Upper lobe of right lung (tissue), 1 donor: ENCODE measurements at regions not wholly inside any gene's neighbourhood (a gene's known extent, or its start where the extent isn't known, plus 50 kb on each side); places are given as distances from the start of the nearest gene placed in this dataset.

Source experiments
- ATAC-seq: fragments of 200-7000 bp; cut with Tn5 transposase; one replicate; pipeline ENCODE4 v1.9.1; 2020; ENCODE audit warnings: mild to moderate bottlenecking, moderate library complexity
- DNase-seq: peaks from one replicate; pipeline ENCODE4 v3.0.0-alpha.2; 2020
- H3K27ac ChIP-seq: fragments of 200-600 bp; one replicate; pipeline ENCODE4 v1.8.0; 2022
- H3K27me3 ChIP-seq: fragments of 200-600 bp; one replicate; pipeline ENCODE4 v1.8.0; 2022; ENCODE audit warnings: mild to moderate bottlenecking
- H3K36me3 ChIP-seq: fragments of 200-600 bp; one replicate; pipeline ENCODE4 v1.8.0; 2022
- H3K4me1 ChIP-seq: fragments of 200-600 bp; one replicate; pipeline ENCODE4 v1.8.0; 2022
- H3K4me3 ChIP-seq: fragments of 200-600 bp; one replicate; pipeline ENCODE4 v1.8.0; 2022; ENCODE audit warnings: mild to moderate bottlenecking
- H3K9me3 ChIP-seq: fragments of 200-600 bp; one replicate; pipeline ENCODE4 v1.8.0; 2022
- CTCF ChIP-seq: fragments of 200-600 bp; IDR thresholded peaks from one replicate; pipeline ENCODE4 v1.8.0; 2022; ENCODE audit warnings: antibody characterized with exemption
- intact Hi-C: fragments of 100-400 bp; cut with DNase I; formaldehyde crosslinking; loops from one replicate; pipeline ENCODE4 v1.11.0; 2022
- donor health status: DM: no; HTN: yes; CAD: no; lungs with severe emphysema.

GRCh38 chr5:145295236-145295835 lies 539.8 kb downstream of the PRELID2 start:
- Histone ChIP-seq H3K4me3 (no peak overlapping the region), H3K9me3 (no peaks in the 10 kb centered on the region), H3K4me1 (no peaks in the 10 kb centered on the region), H3K36me3 (no peaks in the 10 kb centered on the region), H3K27ac (no peak overlapping the region), H3K27me3 (no peaks in the 10 kb centered on the region)
- no peak for ATAC-seq
- intact Hi-C loops, result no loop called here
- no peak for DNase-seq
- no peak for TF ChIP-seq CTCF

GRCh38 chr5:145294331-145294730 lies 540.8 kb downstream of the PRELID2 start:
- DNase-seq (no peak), ATAC-seq (no peak)

DNA sequence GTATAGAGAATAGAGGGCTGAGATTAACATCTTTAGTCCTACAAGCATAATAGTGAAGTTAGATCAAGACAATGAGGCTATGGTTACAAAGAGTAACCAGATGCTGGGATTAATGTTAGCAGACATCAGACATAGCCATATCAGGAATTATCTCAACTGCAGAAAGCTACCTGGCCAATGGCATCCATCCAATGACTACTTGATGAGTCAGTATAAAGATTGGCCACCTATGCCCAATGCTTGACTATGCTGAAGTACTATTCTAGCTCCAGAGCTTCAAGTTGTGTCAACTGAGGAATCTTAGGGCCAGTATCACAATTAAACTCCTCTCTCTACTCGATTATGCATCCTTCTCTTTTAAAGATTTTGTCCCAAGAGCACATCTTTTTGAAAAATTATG lies 541.4 kb downstream of the PRELID2 start:
- Histone ChIP-seq H3K27ac (no peak overlapping the region), H3K27me3 (no peaks in the 10 kb centered on the region), H3K36me3 (no peaks in the 10 kb centered on the region), H3K9me3 (no peaks in the 10 kb centered on the region), H3K4me3 (no peak overlapping the region), H3K4me1 (no peaks in the 10 kb centered on the region)
- TF ChIP-seq CTCF, result no peak
- intact Hi-C loops, result no loop called here
- ATAC-seq (no peak), DNase-seq (no peak)

More at GRCh38 chr5:145294331-145294730, 540.8 kb downstream of the PRELID2 start:
- Histone ChIP-seq H3K36me3 (no peaks in the 10 kb centered on the region), H3K4me1 (no peaks in the 10 kb centered on the region), H3K9me3 (no peaks in the 10 kb centered on the region), H3K4me3 (no peak overlapping the region), H3K27ac (no peak overlapping the region), H3K27me3 (no peaks in the 10 kb centered on the region)
- intact Hi-C loops, result no loop called here
- TF ChIP-seq CTCF, result no peak

DNA sequence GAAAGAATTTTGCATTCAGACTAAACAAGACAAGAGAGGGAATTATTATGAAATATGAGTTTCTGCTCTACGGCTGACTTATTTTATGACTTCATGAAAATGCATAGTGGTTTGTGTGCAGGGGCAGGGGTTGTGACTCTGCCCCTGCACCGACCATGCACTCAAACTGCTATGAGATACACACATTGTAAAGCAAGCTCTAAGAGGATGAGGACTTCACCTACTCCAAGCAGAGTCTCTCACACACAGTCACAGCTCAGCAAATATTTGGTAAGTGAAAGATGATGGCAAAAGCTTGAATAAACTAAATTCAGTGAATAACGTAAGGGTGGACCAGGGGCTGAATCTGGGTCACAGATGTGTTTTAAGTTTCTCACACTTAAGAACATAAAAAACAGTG lies 542.9 kb downstream of the PRELID2 start:
- no peak for TF ChIP-seq CTCF

DNA sequence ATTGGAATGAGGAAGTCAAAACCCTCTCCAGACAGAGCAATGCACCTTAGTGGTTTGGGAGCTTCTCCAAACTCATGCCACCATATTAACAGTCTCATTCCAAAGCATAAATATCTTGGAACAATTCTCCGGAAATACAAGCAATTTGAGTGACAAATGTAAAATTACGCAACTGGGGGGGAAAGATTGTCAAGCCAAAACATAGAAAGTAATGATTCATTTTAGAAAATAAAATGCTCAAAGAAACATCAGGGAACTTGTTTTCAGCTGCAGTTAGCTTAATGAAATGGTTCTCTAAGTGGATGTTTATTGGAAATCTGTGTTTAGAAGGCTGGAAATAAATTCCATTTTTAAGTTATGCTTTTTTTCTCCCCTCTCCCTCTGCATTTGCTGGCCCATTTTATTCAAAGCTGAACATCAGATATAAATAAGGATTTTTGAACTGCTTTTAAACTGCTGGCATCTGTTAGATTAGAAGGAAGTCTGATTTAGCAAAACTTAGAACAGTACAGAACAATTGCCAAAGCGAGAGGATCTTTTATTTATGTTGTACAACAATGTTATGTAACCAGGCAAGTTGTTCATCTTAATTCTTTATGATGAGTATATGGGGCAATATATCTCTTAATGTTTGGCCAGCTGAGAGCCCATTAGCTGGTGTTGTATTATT lies 551.9 kb downstream of the PRELID2 start:
- ATAC-seq, result no peak

More for the DNA sequence above, 542.9 kb downstream of the PRELID2 start:
- Histone ChIP-seq H3K27me3 (no peaks in the 10 kb centered on the region), H3K36me3 (no peaks in the 10 kb centered on the region), H3K9me3 (no peaks in the 10 kb centered on the region), H3K27ac (no peak overlapping the region), H3K4me3 (no peak overlapping the region), H3K4me1 (no peaks in the 10 kb centered on the region)
- DNase-seq (no peak), ATAC-seq (no peak)
- intact Hi-C loops, result no loop called here

More for the DNA sequence above, 551.9 kb downstream of the PRELID2 start:
- Histone ChIP-seq H3K36me3 (no peaks in the 10 kb centered on the region), H3K4me3 (no peak overlapping the region), H3K4me1 (no peaks in the 10 kb centered on the region), H3K27ac (no peak overlapping the region), H3K9me3 (no peaks in the 10 kb centered on the region), H3K27me3 (no peaks in the 10 kb centered on the region)
- intact Hi-C loops, result no loop called here
- TF ChIP-seq CTCF, result no peak
- no peak for DNase-seq
